ENCODE measurements at regions not wholly inside any gene's neighbourhood (a gene's known extent, or its start where the extent isn't known, plus 50 kb on each side); places are given as distances from the start of the nearest gene placed in this dataset.

DNA sequence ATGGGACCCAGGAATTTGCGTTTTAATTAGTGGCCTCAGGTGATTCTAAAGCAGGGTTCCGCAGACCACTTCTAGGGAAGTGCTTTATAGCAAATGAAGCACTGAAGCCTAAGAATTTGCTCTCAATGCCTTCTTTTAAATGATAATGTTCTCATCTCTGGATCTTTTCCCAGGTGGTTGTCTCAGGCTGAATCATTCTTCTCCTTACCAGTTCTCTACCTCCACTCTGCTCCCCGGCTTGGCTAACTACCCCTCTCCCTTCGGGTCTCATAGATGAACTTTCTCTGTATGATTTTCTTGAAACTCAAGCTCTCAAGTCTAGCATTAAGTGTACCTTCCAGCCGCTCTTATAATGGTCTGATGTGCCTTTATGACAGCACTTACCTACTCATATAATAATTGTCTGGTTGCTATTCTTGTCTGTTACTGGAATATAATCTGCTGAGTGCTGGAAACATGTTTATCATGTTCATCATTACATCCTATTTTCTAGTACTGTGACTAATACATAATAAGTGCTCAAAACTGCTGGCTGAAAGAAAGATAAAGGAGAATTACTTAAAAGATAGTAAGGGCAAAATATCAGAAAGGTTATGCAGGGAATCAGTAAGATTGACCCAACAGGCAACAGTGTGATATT is 195.9 kb upstream of the SESN3 start:
- no peak for DNase-seq (ENCODE audit: low read depth)

DNA sequence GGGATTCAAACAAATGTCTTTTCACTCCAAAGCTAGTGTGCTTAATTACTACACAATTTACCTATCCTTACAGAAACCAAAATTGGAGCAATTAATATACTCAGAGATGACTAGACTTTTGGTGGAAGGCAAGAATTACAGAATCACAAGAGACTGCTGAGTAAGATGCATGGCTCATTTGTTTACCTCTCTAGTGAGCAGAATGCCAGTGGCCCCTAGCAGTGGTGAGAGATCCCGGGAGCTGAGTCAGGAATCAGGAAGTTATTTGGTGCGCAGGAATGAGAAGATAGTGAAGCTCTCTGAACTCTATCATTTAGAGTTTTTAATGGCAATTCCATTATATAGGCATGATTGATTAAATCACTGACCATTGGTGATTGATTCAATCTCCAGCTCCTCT is 188.9 kb upstream of the SESN3 start:
- no peak overlapping the region for H3K4me3 ChIP-seq (ENCODE audit: low read depth, low read length)
- TF ChIP-seq, protein P1, sequence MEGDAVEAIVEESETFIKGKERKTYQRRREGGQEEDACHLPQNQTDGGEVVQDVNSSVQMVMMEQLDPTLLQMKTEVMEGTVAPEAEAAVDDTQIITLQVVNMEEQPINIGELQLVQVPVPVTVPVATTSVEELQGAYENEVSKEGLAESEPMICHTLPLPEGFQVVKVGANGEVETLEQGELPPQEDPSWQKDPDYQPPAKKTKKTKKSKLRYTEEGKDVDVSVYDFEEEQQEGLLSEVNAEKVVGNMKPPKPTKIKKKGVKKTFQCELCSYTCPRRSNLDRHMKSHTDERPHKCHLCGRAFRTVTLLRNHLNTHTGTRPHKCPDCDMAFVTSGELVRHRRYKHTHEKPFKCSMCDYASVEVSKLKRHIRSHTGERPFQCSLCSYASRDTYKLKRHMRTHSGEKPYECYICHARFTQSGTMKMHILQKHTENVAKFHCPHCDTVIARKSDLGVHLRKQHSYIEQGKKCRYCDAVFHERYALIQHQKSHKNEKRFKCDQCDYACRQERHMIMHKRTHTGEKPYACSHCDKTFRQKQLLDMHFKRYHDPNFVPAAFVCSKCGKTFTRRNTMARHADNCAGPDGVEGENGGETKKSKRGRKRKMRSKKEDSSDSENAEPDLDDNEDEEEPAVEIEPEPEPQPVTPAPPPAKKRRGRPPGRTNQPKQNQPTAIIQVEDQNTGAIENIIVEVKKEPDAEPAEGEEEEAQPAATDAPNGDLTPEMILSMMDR (IDR thresholded peaks at IDR 0.05; ENCODE audit: insufficient read depth, low read depth, low read length), result no peak
- peak; percentile 24 for DNase-seq (ENCODE audit: low read depth)

More for the DNA sequence above, 195.9 kb upstream of the SESN3 start:
- TF ChIP-seq, protein P1 (IDR thresholded peaks at IDR 0.05; ENCODE audit: insufficient read depth, low read depth, low read length), result no peak
- H3K4me3 ChIP-seq (ENCODE audit: low read depth, low read length), result no peak overlapping the region

DNA sequence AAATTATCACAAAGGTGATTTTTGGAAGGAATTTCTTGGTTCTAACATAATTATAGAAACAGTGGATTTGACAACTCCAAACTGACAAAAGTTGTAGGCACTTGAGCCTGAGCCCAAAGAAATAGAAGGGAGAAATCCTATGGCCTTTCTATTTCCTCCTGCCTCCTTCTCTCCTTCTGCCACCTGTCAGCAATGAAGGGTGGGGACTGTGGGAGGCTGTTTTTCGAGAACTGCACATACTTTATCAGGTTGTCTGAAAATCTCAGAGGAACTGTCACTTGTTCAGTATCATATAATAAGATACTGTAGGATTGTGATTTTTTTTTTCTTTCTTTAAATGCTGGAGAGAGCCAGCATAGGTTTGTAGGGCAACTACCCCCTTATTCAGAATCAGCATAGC is 187.9 kb upstream of the SESN3 start:
- no peak overlapping the region for H3K4me3 ChIP-seq (ENCODE audit: low read depth, low read length)
- TF ChIP-seq, protein P1 (IDR thresholded peaks at IDR 0.05; ENCODE audit: insufficient read depth, low read depth, low read length), result no peak
- no peak for DNase-seq (ENCODE audit: low read depth)

DNA sequence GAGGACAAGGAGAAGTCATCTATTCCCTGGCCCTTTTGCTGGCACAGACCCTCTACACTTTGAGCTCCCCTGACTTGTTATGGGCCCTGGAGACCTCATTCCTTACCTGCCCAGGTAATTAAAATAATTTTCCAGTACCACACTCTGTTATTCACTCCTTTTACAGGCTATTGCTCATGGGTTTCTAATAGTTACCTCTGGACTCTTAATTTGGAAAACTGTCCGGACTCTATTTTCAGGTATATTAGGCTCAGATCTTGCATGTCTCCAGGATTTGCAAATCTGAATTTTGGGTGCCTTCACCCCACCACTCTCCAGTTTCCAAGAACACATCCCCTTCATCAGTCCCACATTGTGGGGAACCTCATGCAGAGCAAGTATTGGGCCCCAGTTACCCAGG is 186.8 kb upstream of the SESN3 start:
- TF ChIP-seq, protein P1 (IDR thresholded peaks at IDR 0.05; ENCODE audit: insufficient read depth, low read depth, low read length), result no peak
- DNase-seq (ENCODE audit: low read depth), result no peak
- H3K4me3 ChIP-seq (ENCODE audit: low read depth, low read length), result no peak overlapping the region

DNA sequence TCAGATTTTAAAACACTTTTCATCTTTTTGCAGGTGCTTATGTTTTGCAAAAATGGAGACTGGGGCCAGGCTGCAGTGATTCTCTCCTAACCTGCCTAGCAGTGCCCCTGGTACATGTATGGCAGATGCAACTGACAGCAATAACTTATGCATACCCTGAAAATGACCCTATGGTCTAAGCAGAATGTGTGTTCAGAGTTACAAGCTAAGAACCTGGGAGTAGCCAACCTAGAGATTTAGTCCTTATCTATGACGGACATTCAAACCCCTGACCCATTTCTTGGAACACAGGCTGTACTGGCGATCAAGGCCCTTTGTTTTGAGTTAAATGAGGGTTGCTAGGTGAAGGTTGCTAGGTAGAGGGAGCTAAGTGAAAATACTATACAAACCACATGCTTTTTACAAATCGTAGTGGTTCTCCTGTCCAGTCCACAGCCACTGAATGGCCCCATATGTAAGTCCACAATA is 184.9 kb upstream of the SESN3 start:
- DNase-seq (ENCODE audit: low read depth), result no peak
- TF ChIP-seq, protein P1 (IDR thresholded peaks at IDR 0.05; ENCODE audit: insufficient read depth, low read depth, low read length), result no peak
- H3K4me3 ChIP-seq (ENCODE audit: low read depth, low read length), result no peak overlapping the region

DNA sequence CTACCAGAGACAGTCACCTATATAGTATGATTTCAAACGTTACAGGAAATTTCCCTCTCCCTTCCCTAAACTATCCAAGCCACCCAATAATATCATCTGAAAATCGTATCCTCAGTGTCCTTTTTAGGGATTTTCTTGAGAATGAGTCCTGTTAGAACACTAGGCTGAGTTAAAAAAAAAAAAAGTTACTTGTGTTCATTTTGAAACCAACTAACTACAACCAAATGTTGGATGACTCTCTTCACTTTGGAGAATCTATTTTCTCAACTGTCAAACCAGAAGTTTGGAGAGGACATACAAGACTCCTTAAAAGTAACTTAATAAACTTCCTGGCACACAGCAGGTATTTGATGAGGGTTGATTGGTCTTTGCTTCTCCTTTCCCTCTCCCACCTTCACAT is 183.2 kb upstream of the SESN3 start:
- no peak for DNase-seq (ENCODE audit: low read depth)
- TF ChIP-seq, protein P1 (IDR thresholded peaks at IDR 0.05; ENCODE audit: insufficient read depth, low read depth, low read length), result no peak
- no peak overlapping the region for H3K4me3 ChIP-seq (ENCODE audit: low read depth, low read length)

DNA sequence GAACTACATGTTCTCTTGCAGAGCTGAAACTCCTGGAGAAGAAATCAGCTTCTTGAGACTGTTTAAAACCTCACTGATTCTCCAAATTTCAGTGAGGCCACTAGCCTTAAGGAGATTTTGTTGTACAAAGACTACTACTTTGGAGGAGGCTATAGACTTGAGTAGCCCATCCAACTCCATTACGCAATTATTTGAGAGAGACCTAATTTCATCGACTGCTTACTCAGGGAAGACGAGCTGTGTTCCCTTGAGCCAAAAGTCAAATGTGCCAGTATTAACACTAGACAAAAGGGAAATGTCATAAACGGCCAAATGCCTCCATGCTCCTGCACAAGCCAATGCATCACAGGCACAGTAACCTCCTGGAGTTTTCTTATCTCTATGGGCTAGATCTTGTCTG is 182.8 kb upstream of the SESN3 start:
- DNase-seq (ENCODE audit: low read depth), result no peak

More for the DNA sequence above, 182.8 kb upstream of the SESN3 start:
- H3K4me3 ChIP-seq (ENCODE audit: low read depth, low read length), result no peak overlapping the region
- TF ChIP-seq, protein P1 (IDR thresholded peaks at IDR 0.05; ENCODE audit: insufficient read depth, low read depth, low read length), result no peak

All from fibroblast of villous mesenchyme (primary cell).